ENCODE measurements at regions not wholly inside any gene's neighbourhood (a gene's known extent, or its start where the extent isn't known, plus 50 kb on each side); places are given as distances from the start of the nearest gene placed in this dataset.

- TF ChIP-seq CTCF (IDR thresholded peaks at IDR 0.05; ENCODE audit: insufficient read depth, low read depth, low read length) (no peak), EZH2 (IDR thresholded peaks at IDR 0.05; ENCODE audit: insufficient read depth, low read length) (no peak)
Observed at GRCh38 chr7:116095396-116095795, 64.8 kb upstream of the TFEC start.
